GM10248 (cell line): ENCODE measurements at regions not wholly inside any gene's neighbourhood (a gene's known extent, or its start where the extent isn't known, plus 50 kb on each side); places are given as distances from the start of the nearest gene placed in this dataset.

Experiments used
- CTCF ChIA-PET: fragments of 300-600 bp; sonication (Branson Sonifier 250); formaldehyde crosslinking; extraction: SDS; loops from one replicate; lab custom pipeline; 2021; ENCODE audit warnings: antibody characterized with exemption; lab: Yijun Ruan, JAX
- POLR2A ChIA-PET: fragments of 350-650 bp; sonication (Branson Sonifier 250); formaldehyde crosslinking; extraction: SDS; loops from one replicate; lab custom pipeline; 2020; ENCODE audit warnings: antibody characterized with exemption; lab: Yijun Ruan, JAX
- DNase-seq: peaks from one replicate; pipeline ENCODE4 v3.0.0; 2012; ENCODE audit errors: extremely low spot score
- CTCF ChIP-seq: IDR thresholded peaks from 2 replicates; pipeline ENCODE4 v1.5.1; 2012; ENCODE audit warnings: mild to moderate bottlenecking, low read depth; ENCODE audit errors: extremely low read depth, missing control alignments, control extremely low read depth

GRCh38 chr6:40227735-40228134 lies 293.5 kb upstream of the MOCS1 start:
- POLR2A ChIA-PET: no interaction called here
- no peak for DNase-seq
- CTCF ChIA-PET: interaction anchor here (1.2 to 1.3 kb wide), 2 partner anchors 9 to 38 kb away, joined by 3 read pairs; no protein-coding TSS in a partner anchor
- no peak for TF ChIP-seq CTCF

GRCh38 chr6:40222354-40222753 lies 288.1 kb upstream of the MOCS1 start:
- no peak for DNase-seq
- TF ChIP-seq CTCF: no peak
- ChIA-PET POLR2A (no interaction called here), CTCF (no interaction called here)

- TF ChIP-seq CTCF: no peak
- POLR2A ChIA-PET: no interaction called here
- CTCF ChIA-PET: interaction anchor here (1.7 kb wide), 1 partner anchor 24 kb away, joined by 5 read pairs; no protein-coding TSS in a partner anchor
- no peak for DNase-seq
These were observed 285.5 kb upstream of the MOCS1 start for GRCh38 chr6:40219799-40220198.

- POLR2A ChIA-PET: no interaction called here
- CTCF ChIA-PET: no interaction called here
These were observed 276.4 kb upstream of the MOCS1 start for GRCh38 chr6:40210628-40211056.

GRCh38 chr6:40205801-40206200 lies 271.5 kb upstream of the MOCS1 start:
- POLR2A ChIA-PET: no interaction called here
- TF ChIP-seq CTCF: no peak
- CTCF ChIA-PET: no interaction called here
- no peak for DNase-seq

More at GRCh38 chr6:40210628-40211056, 276.4 kb upstream of the MOCS1 start:
- no peak for TF ChIP-seq CTCF
- no peak for DNase-seq

GRCh38 chr6:40205004-40205403 lies 270.7 kb upstream of the MOCS1 start:
- ChIA-PET POLR2A (no interaction called here), CTCF (no interaction called here)
- DNase-seq: no peak
- no peak for TF ChIP-seq CTCF
